IMR-90 (cell line): ENCODE measurements at regions not wholly inside any gene's neighbourhood (a gene's known extent, or its start where the extent isn't known, plus 50 kb on each side); places are given as distances from the start of the nearest gene placed in this dataset.

Experiments used
- ATAC-seq: fragments of 200-7000 bp; cut with Tn5 transposase; 2 replicates; pipeline ENCODE4 v1.9.1; 2020; ENCODE audit warnings: low read depth, mild to moderate bottlenecking, moderate library complexity
- BruUV-seq: library from RNA; stranded (reverse); fragments of 400-500 nt; replicated peaks from 2 replicates; lab custom pipeline; 2021; lab: Mats Ljungman, UMichigan
- CTCF ChIA-PET: fragments of 300-600 bp; formaldehyde crosslinking; extraction: SDS; loops from one replicate; lab custom pipeline; 2021; ENCODE audit warnings: antibody characterized with exemption; lab: Yijun Ruan, JAX
- POLR2A ChIA-PET: fragments of 300-600 bp; sonication (Branson Sonifier 250); formaldehyde crosslinking; loops from one replicate; lab custom pipeline; 2022; ENCODE audit warnings: antibody characterized with exemption; ENCODE audit not compliant: unreplicated experiment; lab: Charles Lee
- DNase-seq: peaks from one replicate; pipeline ENCODE4 v3.0.0; 2013
- H2AFZ ChIP-seq: replicated peaks from 2 replicates; pipeline ENCODE3; 2013; ENCODE audit warnings: low read length, mild to moderate bottlenecking; ENCODE audit not compliant: poor library complexity
- H2AK5ac ChIP-seq: 2 replicates; pipeline ENCODE4 v1.6.1; 2013; ENCODE audit warnings: low read depth, low read length, inconsistent platforms
- H2AK9ac ChIP-seq: replicated peaks from 2 replicates; pipeline ENCODE3; 2013; ENCODE audit warnings: mild to moderate bottlenecking, low read depth, low read length, moderate library complexity; ENCODE audit not compliant: poor library complexity
- H2BK120ac ChIP-seq: 2 replicates; pipeline ENCODE4 v1.6.1; 2013; ENCODE audit warnings: low read depth, low read length, inconsistent platforms
- H2BK15ac ChIP-seq: 3 replicates; pipeline ENCODE4 v1.6.1; 2013; ENCODE audit warnings: low read depth, low read length, inconsistent platforms
- H2BK20ac ChIP-seq: 2 replicates; pipeline ENCODE4 v1.6.1; 2013; ENCODE audit warnings: low read depth, mild to moderate bottlenecking, inconsistent platforms, low read length, moderate library complexity
- H2BK5ac ChIP-seq: 2 replicates; pipeline ENCODE4 v1.6.1; 2013; ENCODE audit warnings: mild to moderate bottlenecking, low read depth, low read length, inconsistent platforms; ENCODE audit not compliant: poor library complexity, severe bottlenecking
- H3K14ac ChIP-seq: replicated peaks from 2 replicates; pipeline ENCODE4 v1.6.1; 2013; ENCODE audit warnings: low read depth, low read length, inconsistent platforms
- H3K18ac ChIP-seq: 2 replicates; pipeline ENCODE4 v1.6.1; 2013; ENCODE audit warnings: low read depth, low read length, control low read depth
- H3K23ac ChIP-seq: 2 replicates; pipeline ENCODE4 v1.6.1; 2013; ENCODE audit warnings: low read depth, low read length, inconsistent platforms
- H3K27ac ChIP-seq: 2 replicates; pipeline ENCODE4 v1.5.1; 2013; ENCODE audit warnings: mild to moderate bottlenecking, control low read depth, low read length; ENCODE audit not compliant: insufficient read depth
- H3K27me3 ChIP-seq: 2 replicates; pipeline ENCODE4 v1.6.1; 2013; ENCODE audit warnings: low read length; ENCODE audit not compliant: control insufficient read depth, insufficient read depth
- H3K36me3 ChIP-seq: 2 replicates; pipeline ENCODE4 v1.6.1; 2013; ENCODE audit warnings: low read length, mixed read lengths; ENCODE audit not compliant: control insufficient read depth, insufficient read depth
- H3K4ac ChIP-seq: 2 replicates; pipeline ENCODE4 v1.6.1; 2013; ENCODE audit warnings: low read depth, low read length, inconsistent platforms
- H3K4me1 ChIP-seq: 2 replicates; pipeline ENCODE4 v1.6.1; 2013; ENCODE audit warnings: low read length, mixed read lengths; ENCODE audit not compliant: control insufficient read depth, insufficient read depth
- H3K4me2 ChIP-seq: 2 replicates; pipeline ENCODE4 v1.6.1; 2013; ENCODE audit warnings: low read depth, mild to moderate bottlenecking, control low read depth, low read length, moderate library complexity
- H3K4me3 ChIP-seq: 2 replicates; pipeline ENCODE4 v1.5.1; 2013; ENCODE audit warnings: low read depth, mild to moderate bottlenecking, control low read depth, low read length, moderate library complexity; ENCODE audit not compliant: insufficient read depth
- H3K56ac ChIP-seq: 2 replicates; pipeline ENCODE4 v1.6.1; 2013; ENCODE audit warnings: low read length, inconsistent platforms; ENCODE audit not compliant: insufficient read depth; ENCODE audit errors: extremely low read depth
- H3K79me1 ChIP-seq, 2 experiments: 2 replicates each; pipeline ENCODE4 v1.6.1; 2013; ENCODE audit warnings: low read length in 2 of 2, inconsistent platforms in 1 of 2, low read depth in 1 of 2
- H3K9ac ChIP-seq: 2 replicates; pipeline ENCODE4 v1.6.1; 2013; ENCODE audit warnings: low read depth, low read length, control low read depth
- H3K9me1 ChIP-seq: 2 replicates; pipeline ENCODE4 v1.6.1; 2013; ENCODE audit warnings: low read length, inconsistent platforms; ENCODE audit not compliant: insufficient read depth
- H3K9me3 ChIP-seq: 2 replicates; pipeline ENCODE4 v1.6.1; 2013; ENCODE audit warnings: low read length; ENCODE audit not compliant: control insufficient read depth, insufficient read depth
- H4K20me1 ChIP-seq: 2 replicates; pipeline ENCODE4 v1.6.1; 2013; ENCODE audit warnings: low read length, inconsistent platforms; ENCODE audit not compliant: insufficient read depth
- H4K5ac ChIP-seq: 2 replicates; pipeline ENCODE4 v1.6.1; 2013; ENCODE audit warnings: mild to moderate bottlenecking, low read depth, low read length, control low read depth
- H4K8ac ChIP-seq, 2 experiments: 2 replicates each; pipeline ENCODE4 v1.6.1; 2013; ENCODE audit warnings: low read depth in 2 of 2, low read length in 2 of 2, control low read depth in 1 of 2, inconsistent platforms in 1 of 2
- H4K91ac ChIP-seq: 2 replicates; pipeline ENCODE4 v1.6.1; 2013; ENCODE audit warnings: low read depth, low read length, inconsistent platforms; ENCODE audit not compliant: insufficient read depth
- BHLHE40 ChIP-seq: fragments of 150-350 bp; IDR thresholded peaks from 2 replicates; pipeline ENCODE4 v1.6.1; 2016; ENCODE audit warnings: mild to moderate bottlenecking, low read depth, low read length
- CEBPB ChIP-seq: IDR thresholded peaks from 2 replicates; pipeline ENCODE4 v1.6.1; 2012; ENCODE audit warnings: low read depth, low read length, improper control_type of control experiment
- CHD1 ChIP-seq: IDR thresholded peaks from 2 replicates; pipeline ENCODE4 v1.6.1; 2012; ENCODE audit warnings: low read depth, low read length, improper control_type of control experiment
- CTCF ChIP-seq: conservative IDR thresholded peaks from 2 replicates; pipeline ENCODE4 v1.5.1; 2012; ENCODE audit warnings: mild to moderate bottlenecking, low read depth, low read length, improper control_type of control experiment
- FOS ChIP-seq: fragments of 150-350 bp; IDR thresholded peaks from 2 replicates; pipeline ENCODE4 v1.6.1; 2016; ENCODE audit warnings: low read depth, low read length
- MAFK ChIP-seq: IDR thresholded peaks from 2 replicates; pipeline ENCODE4 v1.6.1; 2012; ENCODE audit warnings: low read depth, low read length, improper control_type of control experiment
- MAZ ChIP-seq: IDR thresholded peaks from 2 replicates; pipeline ENCODE4 v1.6.1; 2012; ENCODE audit warnings: low read depth, mild to moderate bottlenecking, low read length, improper control_type of control experiment, moderate library complexity, borderline replicate concordance
- MXI1 ChIP-seq: IDR thresholded peaks from 2 replicates; pipeline ENCODE4 v1.6.1; 2012; ENCODE audit warnings: low read depth, mild to moderate bottlenecking, low read length, moderate library complexity, borderline replicate concordance
- NFE2L2 ChIP-seq: fragments of 150-350 bp; IDR thresholded peaks from 2 replicates; pipeline ENCODE4 v1.6.1; 2016; ENCODE audit warnings: low read depth, mild to moderate bottlenecking, low read length
- POLR2A ChIP-seq: IDR thresholded peaks from 2 replicates; pipeline ENCODE4 v1.6.1; 2012; ENCODE audit warnings: mild to moderate bottlenecking, low read depth, low read length
- RAD21 ChIP-seq: IDR thresholded peaks from 2 replicates; pipeline ENCODE4 v1.6.1; 2012; ENCODE audit warnings: low read length, improper control_type of control experiment
- RCOR1 ChIP-seq: IDR thresholded peaks from 2 replicates; pipeline ENCODE4 v1.6.1; 2012; ENCODE audit warnings: mild to moderate bottlenecking, low read length, improper control_type of control experiment; ENCODE audit not compliant: insufficient replicate concordance
- RFX5 ChIP-seq: IDR thresholded peaks from 2 replicates; pipeline ENCODE4 v1.8.0; 2012; ENCODE audit warnings: low read depth, mild to moderate bottlenecking, low read length, moderate library complexity
- SMC3 ChIP-seq: fragments of 150-350 bp; IDR thresholded peaks from 2 replicates; pipeline ENCODE4 v1.6.1; 2016; ENCODE audit warnings: low read depth, mild to moderate bottlenecking, antibody characterized with exemption, low read length, moderate library complexity
- WGBS, 2 experiments: methylation state at CpG; one replicate each; pipeline versions ENCODE4 v1.1.5 to v1.1.7; 2013; ENCODE audit warnings: missing lambda C conversion rate in 2 of 2; ENCODE audit not compliant: insufficient read length in 1 of 2; ENCODE audit errors: extremely low coverage in 2 of 2; 5-methylcytosine and 5-hydroxymethylcytosine counted together
- dilution Hi-C: fragments of 300-500 bp; cut with HindIII; formaldehyde crosslinking; loops from one replicate; pipeline ENCODE4 v1.14.3; 2018; ENCODE audit warnings: low sequenced_read_pairs; ENCODE audit not compliant: unreplicated experiment
- in situ Hi-C: fragments of 300-500 bp; cut with MboI; formaldehyde crosslinking; loops from 3 replicates; pipeline ENCODE4 v1.14.3; 2019; ENCODE audit warnings: low sequenced_read_pairs, inconsistent platforms, mixed read lengths
- intact Hi-C: fragments of 100-400 bp; cut with micrococcal nuclease; formaldehyde crosslinking; loops from 2 replicates; pipeline ENCODE4 v1.10.0; 2022
- TF ChIP-seq, protein P1 (sequence below): fragments of 150-350 bp; IDR thresholded peaks from 2 replicates; pipeline ENCODE4 v1.6.1; 2016; ENCODE audit warnings: low read depth, mild to moderate bottlenecking, low read length, moderate library complexity, borderline replicate concordance
- TF ChIP-seq, protein P2 (sequence below): fragments of 150-350 bp; IDR thresholded peaks from 2 replicates; pipeline ENCODE4 v1.6.1; 2017; ENCODE audit warnings: mild to moderate bottlenecking, antibody characterized with exemption, low read length, low read depth

DNA sequence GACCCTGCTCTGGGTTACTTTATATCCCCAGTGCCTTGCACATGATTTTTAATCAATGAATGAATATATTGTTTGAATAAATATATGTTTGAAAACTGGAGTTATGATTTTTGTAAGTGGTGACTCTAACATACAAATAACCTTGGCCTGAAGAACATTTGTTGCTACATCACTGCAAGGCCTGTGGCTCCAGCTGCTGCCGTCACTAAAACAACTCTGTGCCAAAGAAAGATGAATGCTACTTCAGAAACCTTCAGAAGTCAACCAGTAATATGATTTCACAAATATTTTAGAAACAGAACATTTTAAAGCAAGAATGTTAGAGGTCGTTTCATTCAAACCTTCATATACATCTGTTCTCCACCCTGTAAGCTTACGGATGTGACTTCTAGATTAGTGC is 60.6 kb upstream of the SEC16B start:
- dilution Hi-C loops, result loop anchor here (25.0 kb wide), 1 partner anchor 257 kb away; no protein-coding TSS in a partner anchor
- no CpG with 5 or more reads among the region's 3 CpGs for WGBS, 2 experiments
- Histone ChIP-seq H3K18ac (no peak overlapping the region), H2BK120ac (no peak overlapping the region), H3K9me3 (no peaks in the 10 kb centered on the region), H3K4me3 (no peak overlapping the region), H2BK20ac (no peak overlapping the region), H3K9me1 (no peaks in the 10 kb centered on the region; the same call in 1 of the 2 replicates), H3K9ac (no peak overlapping the region), H2AK5ac (no peak overlapping the region), H2BK5ac (no peak overlapping the region), H3K4me1 (no peaks in the 10 kb centered on the region), H3K79me1 (no peaks in the 10 kb centered on the region), H3K27me3 (no peaks in the 10 kb centered on the region), H4K5ac (no peak overlapping the region), H2AK9ac (no peak overlapping the region), H2AFZ (no peak overlapping the region), H3K56ac (no peak overlapping the region), H3K14ac (no peak overlapping the region), H3K27ac (no peak overlapping the region), H3K4me2 (no peak overlapping the region), H3K4ac (no peak overlapping the region), H4K91ac (no peak overlapping the region), H3K23ac (no peak overlapping the region), H2BK15ac (no peak overlapping the region), H3K36me3 (no peaks in the 10 kb centered on the region), H4K20me1 (no peaks in the 10 kb centered on the region), H4K8ac (no peak overlapping the region)
- BruUV-seq, result no TSS peak
- POLR2A ChIA-PET, result no interaction called here
- DNase-seq, result no peak
- no peak for ATAC-seq
- intact Hi-C loops, result loop anchor here (5.0 kb wide), 3 partner anchors 73 to 267 kb away; no protein-coding TSS in a partner anchor
- TF ChIP-seq CTCF, result no peak
- TF ChIP-seq, protein P1, sequence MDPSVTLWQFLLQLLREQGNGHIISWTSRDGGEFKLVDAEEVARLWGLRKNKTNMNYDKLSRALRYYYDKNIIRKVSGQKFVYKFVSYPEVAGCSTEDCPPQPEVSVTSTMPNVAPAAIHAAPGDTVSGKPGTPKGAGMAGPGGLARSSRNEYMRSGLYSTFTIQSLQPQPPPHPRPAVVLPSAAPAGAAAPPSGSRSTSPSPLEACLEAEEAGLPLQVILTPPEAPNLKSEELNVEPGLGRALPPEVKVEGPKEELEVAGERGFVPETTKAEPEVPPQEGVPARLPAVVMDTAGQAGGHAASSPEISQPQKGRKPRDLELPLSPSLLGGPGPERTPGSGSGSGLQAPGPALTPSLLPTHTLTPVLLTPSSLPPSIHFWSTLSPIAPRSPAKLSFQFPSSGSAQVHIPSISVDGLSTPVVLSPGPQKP, result no peak
- TF ChIP-seq, protein P2, sequence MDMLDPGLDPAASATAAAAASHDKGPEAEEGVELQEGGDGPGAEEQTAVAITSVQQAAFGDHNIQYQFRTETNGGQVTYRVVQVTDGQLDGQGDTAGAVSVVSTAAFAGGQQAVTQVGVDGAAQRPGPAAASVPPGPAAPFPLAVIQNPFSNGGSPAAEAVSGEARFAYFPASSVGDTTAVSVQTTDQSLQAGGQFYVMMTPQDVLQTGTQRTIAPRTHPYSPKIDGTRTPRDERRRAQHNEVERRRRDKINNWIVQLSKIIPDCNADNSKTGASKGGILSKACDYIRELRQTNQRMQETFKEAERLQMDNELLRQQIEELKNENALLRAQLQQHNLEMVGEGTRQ, result no peak
- no peak for TF ChIP-seq RFX5
- no peak for TF ChIP-seq RCOR1
- no peak for TF ChIP-seq MAZ
- TF ChIP-seq FOS, result no peak
- TF ChIP-seq CHD1, result no peak
- TF ChIP-seq SMC3, result no peak
- TF ChIP-seq RAD21, result no peak
- TF ChIP-seq BHLHE40, result no peak
- no peak for TF ChIP-seq MXI1
- no peak for TF ChIP-seq POLR2A
- no peak for TF ChIP-seq MAFK
- TF ChIP-seq CEBPB, result no peak
- no peak for TF ChIP-seq NFE2L2
- in situ Hi-C loops, result loop anchor here (5.0 kb wide), 1 partner anchor 252 kb away; no protein-coding TSS in a partner anchor
- CTCF ChIA-PET, result interaction anchor here (4.3 kb wide), 1 partner anchor 252 kb away, joined by 29 read pairs; no protein-coding TSS in a partner anchor
